WTC11 (cell line): ENCODE measurements at regions not wholly inside any gene's neighbourhood (a gene's known extent, or its start where the extent isn't known, plus 50 kb on each side); places are given as distances from the start of the nearest gene placed in this dataset.

Experiments
- ATAC-seq: fragments of 200-7000 bp; cut with Tn5 transposase; 2 replicates; pipeline ENCODE4 v1.10.0; 2021; ENCODE audit warnings: mild to moderate bottlenecking, moderate library complexity
- CTCF ChIA-PET: fragments of 300-600 bp; sonication (Branson Sonifier 250); formaldehyde crosslinking; loops from one replicate; lab custom pipeline; 2021; ENCODE audit warnings: antibody characterized with exemption; lab: Charles Lee
- POLR2A ChIA-PET: fragments of 350-600 bp; sonication (Branson Sonifier 250); formaldehyde crosslinking; loops from one replicate; lab custom pipeline; 2021; ENCODE audit warnings: antibody characterized with exemption; lab: Charles Lee
- DNase-seq: peaks from one replicate; pipeline ENCODE4 v3.0.0; 2021; ENCODE audit warnings: low spot score
- H3K27ac Mint-ChIP-seq: 2 replicates; pipeline ENCODE4 v1.8.0; 2021; ENCODE audit warnings: mixed read lengths
- H3K27me3 Mint-ChIP-seq: 2 replicates; pipeline ENCODE4 v1.8.0; 2021; ENCODE audit warnings: low read depth, mild to moderate bottlenecking, moderate library complexity, mixed read lengths
- H3K36me3 Mint-ChIP-seq: 2 replicates; pipeline ENCODE4 v1.8.0; 2021; ENCODE audit warnings: mixed read lengths
- H3K4me1 Mint-ChIP-seq: 2 replicates; pipeline ENCODE4 v1.8.0; 2022; ENCODE audit warnings: mixed read lengths
- H3K4me3 Mint-ChIP-seq: 2 replicates; pipeline ENCODE4 v1.8.0; 2021; ENCODE audit warnings: mild to moderate bottlenecking, moderate library complexity, mixed read lengths
- H3K9me3 Mint-ChIP-seq: 2 replicates; pipeline ENCODE4 v1.8.0; 2021; ENCODE audit warnings: mixed read lengths
- ATF2 ChIP-seq: sonication (generic); formaldehyde crosslinking; IDR thresholded peaks from 2 replicates; pipeline ENCODE4 v1.8.1; 2022; ENCODE audit warnings: low read depth, missing genetic modification reagents, borderline replicate concordance
- CREM ChIP-seq: sonication (generic); formaldehyde crosslinking; IDR thresholded peaks from 2 replicates; pipeline ENCODE4 v1.8.1; 2022; ENCODE audit warnings: mild to moderate bottlenecking, missing genetic modification reagents, moderate library complexity
- E2F1 ChIP-seq: sonication (generic); formaldehyde crosslinking; IDR thresholded peaks from 2 replicates; pipeline ENCODE4 v1.8.0; 2022; ENCODE audit warnings: mild to moderate bottlenecking, missing genetic modification reagents
- E2F4 ChIP-seq: sonication (generic); formaldehyde crosslinking; IDR thresholded peaks from 2 replicates; pipeline ENCODE4 v1.8.1; 2022; ENCODE audit warnings: low read depth, mild to moderate bottlenecking, moderate library complexity, missing genetic modification reagents, borderline replicate concordance
- GABPB1 ChIP-seq: sonication (generic); formaldehyde crosslinking; IDR thresholded peaks from 2 replicates; pipeline ENCODE4 v1.8.1; 2023; ENCODE audit warnings: mild to moderate bottlenecking, missing genetic modification reagents
- HMGA2 ChIP-seq: fragments of 250-450 bp; sonication (Bioruptor Pico); IDR thresholded peaks from 2 replicates; pipeline ENCODE4 v1.4.0; 2021; ENCODE audit warnings: mild to moderate bottlenecking, moderate library complexity
- JAZF1 ChIP-seq: fragments of 250-450 bp; sonication (Bioruptor Pico); IDR thresholded peaks from 2 replicates; pipeline ENCODE4 v1.9.0; 2021; ENCODE audit warnings: moderate library complexity, mild to moderate bottlenecking, inconsistent platforms
- NFYB ChIP-seq: sonication (generic); formaldehyde crosslinking; conservative IDR thresholded peaks from 2 replicates; pipeline ENCODE4 v1.8.0; 2022; ENCODE audit warnings: low read depth, missing genetic modification reagents
- NR3C1 ChIP-seq: sonication (generic); formaldehyde crosslinking; conservative IDR thresholded peaks from 2 replicates; pipeline ENCODE4 v1.8.1; 2023; ENCODE audit warnings: low read depth, mild to moderate bottlenecking, missing genetic modification reagents
- OVOL2 ChIP-seq: fragments of 250-450 bp; sonication (Bioruptor Pico); IDR thresholded peaks from 2 replicates; pipeline ENCODE4 v1.9.0; 2021; ENCODE audit warnings: mild to moderate bottlenecking, borderline replicate concordance
- PRRX2 ChIP-seq: fragments of 250-450 bp; sonication (Bioruptor Pico); IDR thresholded peaks from 2 replicates; pipeline ENCODE4 v1.8.0; 2021; ENCODE audit warnings: mild to moderate bottlenecking
- SMAD3 ChIP-seq: sonication (generic); formaldehyde crosslinking; IDR thresholded peaks from 2 replicates; pipeline ENCODE4 v1.8.0; 2022; ENCODE audit warnings: missing genetic modification reagents, mild to moderate bottlenecking, borderline replicate concordance
- SP1 ChIP-seq: sonication (generic); formaldehyde crosslinking; conservative IDR thresholded peaks from 2 replicates; pipeline ENCODE4 v1.8.1; 2022; ENCODE audit warnings: missing genetic modification reagents
- TEAD1 ChIP-seq: sonication (generic); formaldehyde crosslinking; IDR thresholded peaks from 2 replicates; pipeline ENCODE4 v1.8.0; 2022; ENCODE audit warnings: mild to moderate bottlenecking, missing genetic modification reagents
- TP53 ChIP-seq: sonication (generic); formaldehyde crosslinking; IDR thresholded peaks from 2 replicates; pipeline ENCODE4 v1.8.1; 2023; ENCODE audit warnings: mild to moderate bottlenecking, missing genetic modification reagents
- ZBTB21 ChIP-seq: sonication (generic); formaldehyde crosslinking; IDR thresholded peaks from 2 replicates; pipeline ENCODE4 v1.8.1; 2023; ENCODE audit warnings: mild to moderate bottlenecking, missing genetic modification reagents, borderline replicate concordance
- ZBTB43 ChIP-seq: sonication (generic); formaldehyde crosslinking; IDR thresholded peaks from 2 replicates; pipeline ENCODE4 v1.8.1; 2023; ENCODE audit warnings: mild to moderate bottlenecking, missing genetic modification reagents
- ZNF138 ChIP-seq: sonication (generic); formaldehyde crosslinking; conservative IDR thresholded peaks from 2 replicates; pipeline ENCODE4 v1.8.1; 2022; ENCODE audit warnings: mild to moderate bottlenecking, moderate library complexity, missing genetic modification reagents
- ZNF317 ChIP-seq: sonication (generic); formaldehyde crosslinking; IDR thresholded peaks from 2 replicates; pipeline ENCODE4 v1.8.1; 2023; ENCODE audit warnings: low read depth, mild to moderate bottlenecking, moderate library complexity, missing genetic modification reagents, borderline replicate concordance
- ZNF423 ChIP-seq: fragments of 250-450 bp; sonication (Bioruptor Pico); IDR thresholded peaks from 2 replicates; pipeline ENCODE4 v2.1.2; 2022; ENCODE audit warnings: mild to moderate bottlenecking, moderate library complexity
- ZSCAN18 ChIP-seq: fragments of 250-450 bp; sonication (Bioruptor Pico); IDR thresholded peaks from 2 replicates; pipeline ENCODE4 v2.1.2; 2022; ENCODE audit warnings: mild to moderate bottlenecking, moderate library complexity
- TF ChIP-seq, protein P1 (sequence below): sonication (generic); formaldehyde crosslinking; IDR thresholded peaks from 2 replicates; pipeline ENCODE4 v1.8.0; 2023; ENCODE audit warnings: mild to moderate bottlenecking, missing genetic modification reagents
- TF ChIP-seq, protein P2 (sequence below): sonication (generic); formaldehyde crosslinking; IDR thresholded peaks from 2 replicates; pipeline ENCODE4 v1.8.0; 2022; ENCODE audit warnings: mild to moderate bottlenecking, missing genetic modification reagents
- TF ChIP-seq, protein P3 (sequence below): sonication (generic); formaldehyde crosslinking; IDR thresholded peaks from 2 replicates; pipeline ENCODE4 v1.8.1; 2023; ENCODE audit warnings: mild to moderate bottlenecking, missing genetic modification reagents
- TF ChIP-seq, protein P4 (sequence below): sonication (generic); formaldehyde crosslinking; IDR thresholded peaks from 2 replicates; pipeline ENCODE4 v1.8.0; 2023; ENCODE audit warnings: missing genetic modification reagents

DNA sequence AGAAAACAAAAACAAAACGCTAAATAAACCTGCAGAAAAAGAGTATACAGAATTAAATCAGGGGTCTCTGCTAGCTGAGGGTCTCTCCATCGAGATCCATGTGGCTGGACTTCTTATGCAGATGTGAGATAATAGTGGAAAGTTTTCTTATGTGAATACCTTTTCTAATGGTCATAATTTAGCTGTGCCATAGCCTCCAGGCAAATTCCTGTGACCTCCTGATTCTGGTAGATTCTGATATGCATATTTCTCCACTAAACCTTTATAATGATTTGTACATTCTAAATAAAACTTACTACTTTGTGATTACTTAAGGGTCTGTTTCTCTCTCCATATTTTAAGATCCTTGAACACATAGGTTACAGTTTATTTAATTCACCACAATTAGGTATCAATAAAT, 1002.6 kb downstream of the GALC start (continued):
- TF ChIP-seq, protein P1, sequence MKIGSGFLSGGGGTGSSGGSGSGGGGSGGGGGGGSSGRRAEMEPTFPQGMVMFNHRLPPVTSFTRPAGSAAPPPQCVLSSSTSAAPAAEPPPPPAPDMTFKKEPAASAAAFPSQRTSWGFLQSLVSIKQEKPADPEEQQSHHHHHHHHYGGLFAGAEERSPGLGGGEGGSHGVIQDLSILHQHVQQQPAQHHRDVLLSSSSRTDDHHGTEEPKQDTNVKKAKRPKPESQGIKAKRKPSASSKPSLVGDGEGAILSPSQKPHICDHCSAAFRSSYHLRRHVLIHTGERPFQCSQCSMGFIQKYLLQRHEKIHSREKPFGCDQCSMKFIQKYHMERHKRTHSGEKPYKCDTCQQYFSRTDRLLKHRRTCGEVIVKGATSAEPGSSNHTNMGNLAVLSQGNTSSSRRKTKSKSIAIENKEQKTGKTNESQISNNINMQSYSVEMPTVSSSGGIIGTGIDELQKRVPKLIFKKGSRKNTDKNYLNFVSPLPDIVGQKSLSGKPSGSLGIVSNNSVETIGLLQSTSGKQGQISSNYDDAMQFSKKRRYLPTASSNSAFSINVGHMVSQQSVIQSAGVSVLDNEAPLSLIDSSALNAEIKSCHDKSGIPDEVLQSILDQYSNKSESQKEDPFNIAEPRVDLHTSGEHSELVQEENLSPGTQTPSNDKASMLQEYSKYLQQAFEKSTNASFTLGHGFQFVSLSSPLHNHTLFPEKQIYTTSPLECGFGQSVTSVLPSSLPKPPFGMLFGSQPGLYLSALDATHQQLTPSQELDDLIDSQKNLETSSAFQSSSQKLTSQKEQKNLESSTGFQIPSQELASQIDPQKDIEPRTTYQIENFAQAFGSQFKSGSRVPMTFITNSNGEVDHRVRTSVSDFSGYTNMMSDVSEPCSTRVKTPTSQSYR (CRISPR knock-in tag): no peak
- no peak for TF ChIP-seq NR3C1 (CRISPR knock-in tag)
- no peak for TF ChIP-seq E2F1 (CRISPR knock-in tag)
- no peak for TF ChIP-seq ZNF423
- no peak for TF ChIP-seq ZBTB21 (CRISPR knock-in tag)
- TF ChIP-seq TEAD1 (CRISPR knock-in tag): no peak
- no peak for TF ChIP-seq SMAD3 (CRISPR knock-in tag)
- TF ChIP-seq E2F4 (CRISPR knock-in tag): no peak
- TF ChIP-seq PRRX2: no peak
- TF ChIP-seq ZNF138 (CRISPR knock-in tag): no peak
- TF ChIP-seq JAZF1 (CRISPR knock-in tag): no peak
- no peak for TF ChIP-seq ZNF317 (CRISPR knock-in tag)

- Mint-ChIP-seq H3K36me3 (no peaks in the 10 kb centered on the region), H3K27me3 (no peaks in the 10 kb centered on the region), H3K9me3 (no peaks in the 10 kb centered on the region), H3K4me3 (no peak overlapping the region), H3K4me1 (no peaks in the 10 kb centered on the region), H3K27ac (no peak overlapping the region)
- no peak for DNase-seq
- CTCF ChIA-PET: no interaction called here
- no peak for ATAC-seq
- POLR2A ChIA-PET: no interaction called here
- TF ChIP-seq NFYB (no peak), ZSCAN18 (CRISPR knock-in tag) (no peak), ATF2 (no peak), ZNF317 (CRISPR knock-in tag) (no peak), TP53 (CRISPR knock-in tag) (no peak), SP1 (no peak), ZBTB43 (no peak), CREM (CRISPR knock-in tag) (no peak), HMGA2 (CRISPR knock-in tag) (no peak), GABPB1 (CRISPR knock-in tag) (no peak), OVOL2 (CRISPR knock-in tag) (no peak)
- TF ChIP-seq, protein P2, sequence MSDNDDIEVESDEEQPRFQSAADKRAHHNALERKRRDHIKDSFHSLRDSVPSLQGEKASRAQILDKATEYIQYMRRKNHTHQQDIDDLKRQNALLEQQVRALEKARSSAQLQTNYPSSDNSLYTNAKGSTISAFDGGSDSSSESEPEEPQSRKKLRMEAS (CRISPR knock-in tag): no peak
- TF ChIP-seq, protein P3, sequence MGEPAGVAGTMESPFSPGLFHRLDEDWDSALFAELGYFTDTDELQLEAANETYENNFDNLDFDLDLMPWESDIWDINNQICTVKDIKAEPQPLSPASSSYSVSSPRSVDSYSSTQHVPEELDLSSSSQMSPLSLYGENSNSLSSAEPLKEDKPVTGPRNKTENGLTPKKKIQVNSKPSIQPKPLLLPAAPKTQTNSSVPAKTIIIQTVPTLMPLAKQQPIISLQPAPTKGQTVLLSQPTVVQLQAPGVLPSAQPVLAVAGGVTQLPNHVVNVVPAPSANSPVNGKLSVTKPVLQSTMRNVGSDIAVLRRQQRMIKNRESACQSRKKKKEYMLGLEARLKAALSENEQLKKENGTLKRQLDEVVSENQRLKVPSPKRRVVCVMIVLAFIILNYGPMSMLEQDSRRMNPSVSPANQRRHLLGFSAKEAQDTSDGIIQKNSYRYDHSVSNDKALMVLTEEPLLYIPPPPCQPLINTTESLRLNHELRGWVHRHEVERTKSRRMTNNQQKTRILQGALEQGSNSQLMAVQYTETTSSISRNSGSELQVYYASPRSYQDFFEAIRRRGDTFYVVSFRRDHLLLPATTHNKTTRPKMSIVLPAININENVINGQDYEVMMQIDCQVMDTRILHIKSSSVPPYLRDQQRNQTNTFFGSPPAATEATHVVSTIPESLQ (CRISPR knock-in tag): no peak
- TF ChIP-seq, protein P4, sequence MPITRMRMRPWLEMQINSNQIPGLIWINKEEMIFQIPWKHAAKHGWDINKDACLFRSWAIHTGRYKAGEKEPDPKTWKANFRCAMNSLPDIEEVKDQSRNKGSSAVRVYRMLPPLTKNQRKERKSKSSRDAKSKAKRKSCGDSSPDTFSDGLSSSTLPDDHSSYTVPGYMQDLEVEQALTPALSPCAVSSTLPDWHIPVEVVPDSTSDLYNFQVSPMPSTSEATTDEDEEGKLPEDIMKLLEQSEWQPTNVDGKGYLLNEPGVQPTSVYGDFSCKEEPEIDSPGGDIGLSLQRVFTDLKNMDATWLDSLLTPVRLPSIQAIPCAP (CRISPR knock-in tag): no peak
These were observed 1003.7 kb downstream of the GALC start for GRCh38 chr14:86989285-86989684.
